Neural cell (in vitro differentiated cells): ENCODE measurements at regions not wholly inside any gene's neighbourhood (a gene's known extent, or its start where the extent isn't known, plus 50 kb on each side); places are given as distances from the start of the nearest gene placed in this dataset.

Experiments
- H2AFZ ChIP-seq: fragments of 200-600, 300-800 bp; sonication (generic), shearing (Covaris generic); 2 replicates; pipeline ENCODE4 v1.6.0; 2014; ENCODE audit warnings: low read depth, mild to moderate bottlenecking, antibody characterized with exemption, low read length, moderate library complexity
- H3F3A ChIP-seq: fragments of 200-600 bp; shearing (Covaris generic); 2 replicates; pipeline ENCODE4 v1.6.1; 2016; ENCODE audit warnings: mild to moderate bottlenecking, moderate library complexity, mixed read lengths, antibody characterized with exemption, low read length; ENCODE audit not compliant: insufficient read depth, poor library complexity, severe bottlenecking
- H3K27ac ChIP-seq: fragments of 200-600, 300-800 bp; sonication (generic), shearing (Covaris generic); 2 replicates; pipeline ENCODE4 v1.5.1; 2014; ENCODE audit warnings: mild to moderate bottlenecking, low read length, moderate library complexity
- H3K27me3 ChIP-seq: fragments of 300-800, 200-600 bp; sonication (generic), shearing (Covaris generic); 2 replicates; pipeline ENCODE4 v1.6.0; 2014; ENCODE audit warnings: mild to moderate bottlenecking, low read depth, low read length, moderate library complexity; ENCODE audit not compliant: insufficient read depth
- H3K36me3 ChIP-seq: fragments of 300-800, 200-600 bp; sonication (generic), shearing (Covaris generic); 2 replicates; pipeline ENCODE4 v1.5.1; 2014; ENCODE audit warnings: mild to moderate bottlenecking, antibody characterized with exemption, low read length, moderate library complexity; ENCODE audit not compliant: insufficient read depth
- H3K4me2 ChIP-seq: fragments of 300-800, 200-600 bp; sonication (generic), shearing (Covaris generic); 2 replicates; pipeline ENCODE4 v1.6.0; 2014; ENCODE audit warnings: mild to moderate bottlenecking, low read length
- H3K4me3 ChIP-seq: fragments of 300-800, 200-600 bp; sonication (generic), shearing (Covaris generic); 2 replicates; pipeline ENCODE4 v1.5.1; 2014; ENCODE audit warnings: mild to moderate bottlenecking, low read length, moderate library complexity
- H3K79me2 ChIP-seq: fragments of 200-600 bp; shearing (Covaris generic); replicated peaks from 2 replicates; pipeline ENCODE4 v1.6.0; 2014; ENCODE audit warnings: mild to moderate bottlenecking, low read length, moderate library complexity; ENCODE audit not compliant: insufficient read depth
- H3K9ac ChIP-seq: fragments of 300-800, 200-600 bp; sonication (generic), shearing (Covaris generic); 2 replicates; pipeline ENCODE4 v1.6.1; 2016; ENCODE audit warnings: mild to moderate bottlenecking, low read length, mixed read lengths
- H3K9me2 ChIP-seq: fragments of 200-600 bp; shearing (Covaris generic); 2 replicates; pipeline ENCODE4 v1.6.1; 2016; ENCODE audit warnings: mild to moderate bottlenecking, low read length, mixed read lengths; ENCODE audit not compliant: insufficient read depth
- H3K9me3 ChIP-seq: fragments of 200-600, 300-800 bp; sonication (generic), shearing (Covaris generic); 2 replicates; pipeline ENCODE4 v1.6.1; 2016; ENCODE audit warnings: mild to moderate bottlenecking, mixed run types, low read length, moderate library complexity, mixed read lengths
- H4K20me1 ChIP-seq: fragments of 200-600 bp; shearing (Covaris generic); 2 replicates; pipeline ENCODE4 v1.6.1; 2016; ENCODE audit warnings: mild to moderate bottlenecking, mixed run types; ENCODE audit not compliant: insufficient read depth
- EP300 ChIP-seq: fragments of 450-650 bp; conservative IDR thresholded peaks from 2 replicates; pipeline ENCODE4 v1.6.1; 2014; ENCODE audit warnings: antibody characterized with exemption, mild to moderate bottlenecking, moderate library complexity; ENCODE audit not compliant: poor library complexity, severe bottlenecking
- EZH2 ChIP-seq: fragments of 200-600, 300-800 bp; shearing (Covaris generic), sonication (generic); IDR thresholded peaks from 2 replicates; pipeline ENCODE4 v1.6.1; 2014; ENCODE audit warnings: antibody characterized with exemption, low read length, borderline replicate concordance, mild to moderate bottlenecking; ENCODE audit not compliant: insufficient read depth, poor library complexity, severe bottlenecking
- MXI1 ChIP-seq: fragments of 450-650 bp; conservative IDR thresholded peaks from 2 replicates; pipeline ENCODE4 v1.6.1; 2014; ENCODE audit warnings: antibody characterized with exemption, mild to moderate bottlenecking; ENCODE audit not compliant: poor library complexity, severe bottlenecking
- POLR2AphosphoS5 ChIP-seq: IDR thresholded peaks from 2 replicates; pipeline ENCODE4 v1.6.1; 2012
- RAD21 ChIP-seq: fragments of 450-650 bp; conservative IDR thresholded peaks from 2 replicates; pipeline ENCODE4 v1.6.1; 2014; ENCODE audit warnings: antibody characterized with exemption, mild to moderate bottlenecking, moderate library complexity
- REST ChIP-seq: IDR thresholded peaks from 2 replicates; pipeline ENCODE4 v1.6.1; 2012; ENCODE audit warnings: borderline replicate concordance
- SMC3 ChIP-seq: fragments of 450-650 bp; conservative IDR thresholded peaks from 2 replicates; pipeline ENCODE4 v1.6.1; 2014; ENCODE audit warnings: antibody characterized with exemption, mild to moderate bottlenecking, moderate library complexity; ENCODE audit not compliant: poor library complexity
- TAF1 ChIP-seq: IDR thresholded peaks from 2 replicates; pipeline ENCODE4 v1.6.1; 2012; ENCODE audit warnings: low read depth
- TF ChIP-seq, protein P1 (sequence below): fragments of 450-650 bp; IDR thresholded peaks from 2 replicates; pipeline ENCODE4 v1.5.1; 2014; ENCODE audit warnings: antibody characterized with exemption, mild to moderate bottlenecking, moderate library complexity; ENCODE audit not compliant: poor library complexity, severe bottlenecking

DNA sequence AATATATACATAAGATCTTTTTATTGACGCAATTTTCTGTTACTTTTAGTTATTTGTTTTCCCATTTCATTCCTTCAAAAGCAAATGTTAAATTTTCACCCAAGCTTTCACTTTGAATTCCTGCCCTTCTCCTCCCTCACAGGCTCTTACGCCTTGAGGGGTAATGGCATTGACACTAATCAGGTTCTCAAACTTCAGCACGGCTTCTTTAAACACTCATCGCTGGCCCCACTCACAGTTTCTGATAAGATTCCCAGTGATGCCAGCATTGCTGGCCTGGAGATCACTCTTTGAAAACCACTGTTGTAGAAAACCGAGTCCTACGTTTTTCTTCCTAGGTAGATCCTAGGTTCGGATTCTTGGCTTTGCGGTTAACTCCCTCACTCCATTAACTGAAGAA is 105.6 kb upstream of the EPB41L3 start:
- Histone ChIP-seq H3K4me3 (no peak overlapping the region), H3K36me3 (no peaks in the 10 kb centered on the region), H3K27me3 (no peaks in the 10 kb centered on the region)

GRCh38 chr18:5646739-5647138 is 102.9 kb upstream of the EPB41L3 start:
- Histone ChIP-seq H3K27me3 (no peaks in the 10 kb centered on the region), H3K4me3 (no peak overlapping the region), H3K36me3 (no peaks in the 10 kb centered on the region), H3K9me2 (no peaks in the 10 kb centered on the region), H2AFZ (no peak overlapping the region), H3K4me2 (no peak overlapping the region), H3K79me2 (no peaks in the 10 kb centered on the region), H3K9me3 (no peaks in the 10 kb centered on the region), H4K20me1 (no peaks in the 10 kb centered on the region), H3K9ac (no peak overlapping the region), H3F3A (no peaks in the 10 kb centered on the region), H3K27ac (no peak overlapping the region)
- TF ChIP-seq TAF1, result no peak
- no peak for TF ChIP-seq MXI1
- TF ChIP-seq EP300, result no peak
- TF ChIP-seq SMC3, result no peak
- TF ChIP-seq POLR2AphosphoS5, result no peak
- TF ChIP-seq EZH2, result no peak
- TF ChIP-seq, protein P1, sequence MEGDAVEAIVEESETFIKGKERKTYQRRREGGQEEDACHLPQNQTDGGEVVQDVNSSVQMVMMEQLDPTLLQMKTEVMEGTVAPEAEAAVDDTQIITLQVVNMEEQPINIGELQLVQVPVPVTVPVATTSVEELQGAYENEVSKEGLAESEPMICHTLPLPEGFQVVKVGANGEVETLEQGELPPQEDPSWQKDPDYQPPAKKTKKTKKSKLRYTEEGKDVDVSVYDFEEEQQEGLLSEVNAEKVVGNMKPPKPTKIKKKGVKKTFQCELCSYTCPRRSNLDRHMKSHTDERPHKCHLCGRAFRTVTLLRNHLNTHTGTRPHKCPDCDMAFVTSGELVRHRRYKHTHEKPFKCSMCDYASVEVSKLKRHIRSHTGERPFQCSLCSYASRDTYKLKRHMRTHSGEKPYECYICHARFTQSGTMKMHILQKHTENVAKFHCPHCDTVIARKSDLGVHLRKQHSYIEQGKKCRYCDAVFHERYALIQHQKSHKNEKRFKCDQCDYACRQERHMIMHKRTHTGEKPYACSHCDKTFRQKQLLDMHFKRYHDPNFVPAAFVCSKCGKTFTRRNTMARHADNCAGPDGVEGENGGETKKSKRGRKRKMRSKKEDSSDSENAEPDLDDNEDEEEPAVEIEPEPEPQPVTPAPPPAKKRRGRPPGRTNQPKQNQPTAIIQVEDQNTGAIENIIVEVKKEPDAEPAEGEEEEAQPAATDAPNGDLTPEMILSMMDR, result no peak
- no peak for TF ChIP-seq REST
- no peak for TF ChIP-seq RAD21

More for the DNA sequence above, 105.6 kb upstream of the EPB41L3 start:
- H2AFZ ChIP-seq, result no peak overlapping the region
- H3F3A ChIP-seq, result no peaks in the 10 kb centered on the region
- no peaks in the 10 kb centered on the region for H3K9me3 ChIP-seq
- H4K20me1 ChIP-seq, result no peaks in the 10 kb centered on the region
- no peak overlapping the region for H3K9ac ChIP-seq
- no peak overlapping the region for H3K4me2 ChIP-seq
- no peaks in the 10 kb centered on the region for H3K79me2 ChIP-seq
- H3K9me2 ChIP-seq, result no peaks in the 10 kb centered on the region
- no peak for TF ChIP-seq POLR2AphosphoS5
- no peak for TF ChIP-seq RAD21
- no peak for TF ChIP-seq EP300
- TF ChIP-seq EZH2, result no peak
- no peak for TF ChIP-seq MXI1
- no peak for TF ChIP-seq REST
- TF ChIP-seq TAF1, result no peak
- no peak for TF ChIP-seq SMC3
- no peak overlapping the region for H3K27ac ChIP-seq
